WTC11 (cell line): ENCODE measurements at regions not wholly inside any gene's neighbourhood (a gene's known extent, or its start where the extent isn't known, plus 50 kb on each side); places are given as distances from the start of the nearest gene placed in this dataset.

Experiments used
- ARID4B ChIP-seq: sonication (generic); formaldehyde crosslinking; IDR thresholded peaks from 2 replicates; pipeline ENCODE4 v1.8.0; 2023; ENCODE audit warnings: missing genetic modification reagents, mild to moderate bottlenecking, borderline replicate concordance
- ATF2 ChIP-seq: sonication (generic); formaldehyde crosslinking; IDR thresholded peaks from 2 replicates; pipeline ENCODE4 v1.8.1; 2022; ENCODE audit warnings: low read depth, missing genetic modification reagents, borderline replicate concordance
- ATF3 ChIP-seq: sonication (generic); formaldehyde crosslinking; conservative IDR thresholded peaks from 2 replicates; pipeline ENCODE4 v1.8.1; 2022; ENCODE audit warnings: mild to moderate bottlenecking, missing genetic modification reagents
- KAT7 ChIP-seq: sonication (generic); formaldehyde crosslinking; IDR thresholded peaks from 2 replicates; pipeline ENCODE4 v1.8.1; 2023; ENCODE audit warnings: missing genetic modification reagents, mild to moderate bottlenecking, borderline replicate concordance
- MYBL2 ChIP-seq: sonication (generic); formaldehyde crosslinking; IDR thresholded peaks from 2 replicates; pipeline ENCODE4 v1.8.1; 2023; ENCODE audit warnings: mild to moderate bottlenecking, moderate library complexity, missing genetic modification reagents
- NFE2L1 ChIP-seq: sonication (generic); formaldehyde crosslinking; IDR thresholded peaks from 2 replicates; pipeline ENCODE4 v1.8.1; 2023; ENCODE audit warnings: missing genetic modification reagents
- NFYB ChIP-seq: sonication (generic); formaldehyde crosslinking; conservative IDR thresholded peaks from 2 replicates; pipeline ENCODE4 v1.8.0; 2022; ENCODE audit warnings: low read depth, missing genetic modification reagents
- SP1 ChIP-seq: sonication (generic); formaldehyde crosslinking; conservative IDR thresholded peaks from 2 replicates; pipeline ENCODE4 v1.8.1; 2022; ENCODE audit warnings: missing genetic modification reagents
- ZNF121 ChIP-seq: sonication (generic); formaldehyde crosslinking; IDR thresholded peaks from 2 replicates; pipeline ENCODE4 v1.8.0; 2023; ENCODE audit warnings: missing genetic modification reagents
- ZNF232 ChIP-seq: sonication (generic); formaldehyde crosslinking; IDR thresholded peaks from 2 replicates; pipeline ENCODE4 v1.8.0; 2022; ENCODE audit warnings: mild to moderate bottlenecking, missing genetic modification reagents
- ZNF263 ChIP-seq: sonication (generic); formaldehyde crosslinking; IDR thresholded peaks from 2 replicates; pipeline ENCODE4 v1.8.1; 2022; ENCODE audit warnings: low read depth, mild to moderate bottlenecking, moderate library complexity, missing genetic modification reagents
- ZNF317 ChIP-seq: sonication (generic); formaldehyde crosslinking; IDR thresholded peaks from 2 replicates; pipeline ENCODE4 v1.8.1; 2023; ENCODE audit warnings: low read depth, mild to moderate bottlenecking, moderate library complexity, missing genetic modification reagents, borderline replicate concordance
- ZNF416 ChIP-seq: fragments of 250-450 bp; sonication (Bioruptor Pico); IDR thresholded peaks from 2 replicates; pipeline ENCODE4 v1.9.0; 2021; ENCODE audit warnings: mild to moderate bottlenecking, inconsistent platforms
- TF ChIP-seq, protein P1 (sequence below): fragments of 200-600 bp; IDR thresholded peaks from 2 replicates; pipeline ENCODE4 v1.8.0; 2022; ENCODE audit warnings: antibody characterized with exemption

DNA sequence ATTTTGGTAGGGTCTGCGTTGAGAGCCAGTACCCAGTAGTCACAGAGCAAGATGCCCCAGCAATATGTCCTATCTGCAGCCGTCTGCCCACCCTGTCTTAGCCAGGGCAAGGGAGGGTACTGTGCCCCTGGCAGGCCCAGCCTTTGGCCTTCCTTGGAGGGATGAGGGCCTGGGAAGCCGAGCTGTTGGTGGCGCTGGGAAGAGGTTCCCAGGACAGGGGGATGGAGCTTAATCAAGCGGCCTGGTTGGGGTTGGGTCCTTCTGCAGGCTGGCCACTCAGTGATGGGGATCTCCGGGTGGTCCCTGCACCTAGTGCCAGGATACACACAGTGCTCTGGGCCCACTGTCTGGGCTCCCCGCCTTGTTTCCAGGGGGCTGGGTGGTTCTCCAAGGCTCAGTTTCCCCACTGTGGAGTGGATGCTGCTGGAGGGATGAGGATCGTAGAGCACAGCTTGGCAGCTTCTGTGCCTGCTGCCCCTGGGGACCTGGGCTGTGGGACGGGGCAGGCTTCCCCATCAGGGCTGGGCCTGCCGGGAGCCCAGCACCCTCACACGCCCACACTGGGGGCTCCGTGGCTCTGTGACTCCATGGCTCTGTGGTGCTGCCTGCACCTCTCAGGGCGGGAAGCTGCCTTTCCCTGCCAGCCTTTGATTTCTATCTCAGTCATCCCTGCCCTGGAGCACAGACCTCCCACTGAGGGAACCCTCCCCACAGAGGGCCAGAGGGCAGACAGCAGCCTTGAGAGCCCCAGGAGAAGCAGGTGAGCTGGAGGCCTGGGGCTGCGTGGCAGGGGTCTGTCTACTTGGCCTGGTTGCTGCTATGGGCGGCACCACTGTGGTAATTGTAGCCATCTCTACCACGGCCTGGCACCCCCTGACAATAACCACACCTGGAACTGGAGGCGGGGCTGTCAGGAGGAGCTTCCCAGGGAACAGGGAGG, 357.0 kb downstream of the TMEM121 start:
- TF ChIP-seq NFYB = no peak
- TF ChIP-seq, protein P1, sequence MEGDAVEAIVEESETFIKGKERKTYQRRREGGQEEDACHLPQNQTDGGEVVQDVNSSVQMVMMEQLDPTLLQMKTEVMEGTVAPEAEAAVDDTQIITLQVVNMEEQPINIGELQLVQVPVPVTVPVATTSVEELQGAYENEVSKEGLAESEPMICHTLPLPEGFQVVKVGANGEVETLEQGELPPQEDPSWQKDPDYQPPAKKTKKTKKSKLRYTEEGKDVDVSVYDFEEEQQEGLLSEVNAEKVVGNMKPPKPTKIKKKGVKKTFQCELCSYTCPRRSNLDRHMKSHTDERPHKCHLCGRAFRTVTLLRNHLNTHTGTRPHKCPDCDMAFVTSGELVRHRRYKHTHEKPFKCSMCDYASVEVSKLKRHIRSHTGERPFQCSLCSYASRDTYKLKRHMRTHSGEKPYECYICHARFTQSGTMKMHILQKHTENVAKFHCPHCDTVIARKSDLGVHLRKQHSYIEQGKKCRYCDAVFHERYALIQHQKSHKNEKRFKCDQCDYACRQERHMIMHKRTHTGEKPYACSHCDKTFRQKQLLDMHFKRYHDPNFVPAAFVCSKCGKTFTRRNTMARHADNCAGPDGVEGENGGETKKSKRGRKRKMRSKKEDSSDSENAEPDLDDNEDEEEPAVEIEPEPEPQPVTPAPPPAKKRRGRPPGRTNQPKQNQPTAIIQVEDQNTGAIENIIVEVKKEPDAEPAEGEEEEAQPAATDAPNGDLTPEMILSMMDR = no peak
- no peak for TF ChIP-seq ATF3 (CRISPR knock-in tag)
- no peak for TF ChIP-seq ZNF232 (CRISPR knock-in tag)
- no peak for TF ChIP-seq ARID4B
- no peak for TF ChIP-seq KAT7 (CRISPR knock-in tag)
- no peak for TF ChIP-seq SP1 (CRISPR knock-in tag)
- no peak for TF ChIP-seq ZNF317 (CRISPR knock-in tag)
- TF ChIP-seq NFE2L1 (CRISPR knock-in tag) = no peak
- no peak for TF ChIP-seq ZNF263 (CRISPR knock-in tag)
- TF ChIP-seq MYBL2 (CRISPR knock-in tag) = no peak
- no peak for TF ChIP-seq ZNF121
- no peak for TF ChIP-seq ATF2 (CRISPR knock-in tag)
- no peak for TF ChIP-seq ZNF416 (CRISPR knock-in tag)
